ENCODE measurements at regions not wholly inside any gene's neighbourhood (a gene's known extent, or its start where the extent isn't known, plus 50 kb on each side); places are given as distances from the start of the nearest gene placed in this dataset.

DNA sequence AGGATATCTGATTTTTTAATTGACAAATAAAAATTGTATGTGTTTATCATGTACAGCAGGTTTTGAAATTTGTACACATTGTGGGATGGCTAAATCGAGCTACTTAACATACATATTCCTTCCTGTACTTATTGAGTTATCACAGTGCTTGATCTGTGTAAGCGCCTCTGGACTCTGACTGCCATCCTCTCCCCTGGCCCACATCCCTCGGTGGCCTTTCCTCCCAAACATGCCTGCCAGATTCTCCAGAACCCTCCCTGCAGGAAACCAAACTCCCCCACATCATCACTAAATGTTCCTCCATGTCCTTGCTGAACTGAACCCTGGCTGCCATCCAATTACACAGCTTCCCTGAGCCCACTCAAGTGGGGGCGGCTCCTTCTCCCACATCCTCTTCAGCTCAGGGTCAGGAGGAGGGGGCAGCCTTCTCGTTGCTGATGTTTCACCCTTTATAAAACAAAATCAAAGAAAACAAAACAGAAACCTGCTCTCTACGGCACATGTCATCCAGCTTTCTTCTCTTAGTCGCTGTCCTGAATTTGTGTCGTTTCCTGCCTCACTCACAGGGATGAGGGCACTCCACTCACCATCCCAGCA, 97.1 kb upstream of the SPATA13 start:
- H3K27ac ChIP-seq = peak overlapping the region; percentile 21
- H3K4me1 ChIP-seq = peaks cover 3% of the 10 kb centered on the region
- H3K4me3 ChIP-seq = no peak overlapping the region
- H3K27me3 ChIP-seq = no peaks in the 10 kb centered on the region
- intact Hi-C loops (cut with DNase I) = no loop called here
- ATAC-seq (peak; percentile 55), DNase-seq (no peak)
- H3K9me3 ChIP-seq = no peaks in the 10 kb centered on the region
- no peaks in the 10 kb centered on the region for H3K36me3 ChIP-seq
- TF ChIP-seq, protein P1, sequence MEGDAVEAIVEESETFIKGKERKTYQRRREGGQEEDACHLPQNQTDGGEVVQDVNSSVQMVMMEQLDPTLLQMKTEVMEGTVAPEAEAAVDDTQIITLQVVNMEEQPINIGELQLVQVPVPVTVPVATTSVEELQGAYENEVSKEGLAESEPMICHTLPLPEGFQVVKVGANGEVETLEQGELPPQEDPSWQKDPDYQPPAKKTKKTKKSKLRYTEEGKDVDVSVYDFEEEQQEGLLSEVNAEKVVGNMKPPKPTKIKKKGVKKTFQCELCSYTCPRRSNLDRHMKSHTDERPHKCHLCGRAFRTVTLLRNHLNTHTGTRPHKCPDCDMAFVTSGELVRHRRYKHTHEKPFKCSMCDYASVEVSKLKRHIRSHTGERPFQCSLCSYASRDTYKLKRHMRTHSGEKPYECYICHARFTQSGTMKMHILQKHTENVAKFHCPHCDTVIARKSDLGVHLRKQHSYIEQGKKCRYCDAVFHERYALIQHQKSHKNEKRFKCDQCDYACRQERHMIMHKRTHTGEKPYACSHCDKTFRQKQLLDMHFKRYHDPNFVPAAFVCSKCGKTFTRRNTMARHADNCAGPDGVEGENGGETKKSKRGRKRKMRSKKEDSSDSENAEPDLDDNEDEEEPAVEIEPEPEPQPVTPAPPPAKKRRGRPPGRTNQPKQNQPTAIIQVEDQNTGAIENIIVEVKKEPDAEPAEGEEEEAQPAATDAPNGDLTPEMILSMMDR (IDR thresholded peaks at IDR 0.05) = no peak

DNA sequence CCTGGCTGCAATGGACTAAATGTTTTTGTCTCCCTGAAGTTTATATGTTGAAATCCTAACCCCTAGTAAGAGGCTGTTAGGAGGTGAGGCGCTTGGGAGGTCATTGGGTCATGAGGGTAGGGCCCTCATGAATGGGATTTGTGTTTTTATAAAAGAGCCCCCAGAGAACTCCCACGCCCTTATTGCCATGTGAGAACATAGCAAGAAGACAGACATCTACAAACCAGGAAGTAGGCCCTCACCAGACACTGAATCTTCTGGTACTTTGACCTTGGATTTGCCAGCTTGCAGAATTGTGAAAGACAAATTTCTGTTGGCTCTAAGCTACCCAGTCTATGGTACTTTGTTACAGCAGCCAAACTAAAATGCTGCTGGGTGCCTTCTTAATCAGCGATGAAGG, 96.1 kb upstream of the SPATA13 start:
- Histone ChIP-seq H3K4me1 (peaks cover 3% of the 10 kb centered on the region), H3K36me3 (no peaks in the 10 kb centered on the region), H3K9me3 (no peaks in the 10 kb centered on the region), H3K4me3 (no peak overlapping the region), H3K27me3 (no peaks in the 10 kb centered on the region), H3K27ac (no peak overlapping the region)
- ATAC-seq (no peak), DNase-seq (no peak)
- intact Hi-C loops (cut with DNase I) = no loop called here
- TF ChIP-seq, protein P1 (IDR thresholded peaks at IDR 0.05) = no peak

DNA sequence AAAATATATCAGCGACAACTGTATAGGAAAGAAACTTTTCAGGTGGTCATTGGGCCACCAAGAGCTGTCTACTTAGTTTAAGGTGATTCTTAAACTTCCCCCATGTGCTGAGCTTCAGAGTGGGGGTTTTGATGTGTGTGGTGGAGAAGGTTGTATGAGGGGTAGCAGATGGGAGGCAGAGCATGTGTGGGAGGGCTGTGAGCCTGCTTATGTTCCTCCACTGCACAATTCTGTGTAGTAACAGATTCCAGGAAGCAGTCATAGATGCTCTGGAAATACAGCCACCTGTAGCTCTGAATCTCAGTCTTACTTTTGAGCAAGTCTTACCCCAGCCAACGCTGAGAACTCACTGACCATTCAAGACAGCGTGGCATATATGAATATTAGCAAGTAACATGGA, 95.3 kb upstream of the SPATA13 start:
- DNase-seq (no peak), ATAC-seq (no peak)
- Histone ChIP-seq H3K4me3 (no peak overlapping the region), H3K36me3 (no peaks in the 10 kb centered on the region), H3K9me3 (no peaks in the 10 kb centered on the region), H3K27me3 (no peaks in the 10 kb centered on the region), H3K27ac (no peak overlapping the region), H3K4me1 (peaks cover 3% of the 10 kb centered on the region)
- TF ChIP-seq, protein P1 (IDR thresholded peaks at IDR 0.05) = no peak
- intact Hi-C loops (cut with DNase I) = no loop called here

DNA sequence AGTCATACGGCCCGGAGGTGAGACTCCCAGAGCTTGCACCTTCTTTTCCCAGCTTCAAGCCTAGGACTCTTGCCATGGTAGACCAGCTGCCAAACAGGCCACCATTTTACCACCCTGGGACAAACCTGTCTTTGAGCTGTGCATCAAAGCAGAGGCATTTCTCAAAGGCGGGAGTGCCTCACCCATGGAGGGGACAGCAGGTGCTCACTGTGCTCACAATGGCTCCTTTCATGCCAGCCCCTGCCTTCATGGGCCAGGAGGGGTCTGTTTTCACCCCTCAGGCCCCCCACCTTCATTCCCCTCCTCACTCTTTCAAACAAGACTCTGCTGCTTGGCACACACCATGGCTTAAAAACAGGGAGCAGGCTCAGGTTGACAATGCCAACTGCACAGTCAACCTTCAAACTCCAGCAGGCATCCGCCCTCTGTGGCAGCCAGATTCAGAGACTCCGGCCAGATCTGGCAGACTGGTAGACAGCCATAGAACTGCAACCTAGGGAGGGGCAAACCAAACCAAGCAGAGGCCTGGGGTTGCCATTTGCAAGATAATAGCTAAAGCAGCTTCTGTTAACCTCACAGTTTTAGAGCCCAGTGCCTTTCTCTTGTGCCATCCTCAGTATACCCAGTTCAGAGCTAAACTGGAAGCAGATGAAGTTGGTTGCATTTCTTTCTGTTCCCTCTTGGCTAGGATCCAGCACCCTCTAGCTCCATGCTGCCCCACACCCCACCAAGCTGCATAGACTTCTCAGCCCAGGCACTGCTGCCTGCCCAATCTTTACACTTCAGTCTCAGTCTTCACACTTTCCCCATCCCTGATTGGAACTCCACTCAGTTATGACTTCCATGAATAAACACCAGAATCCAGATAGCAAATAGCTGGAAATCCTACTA, 93.9 kb upstream of the SPATA13 start:
- Histone ChIP-seq H3K4me3 (no peak overlapping the region), H3K27ac (no peak overlapping the region), H3K27me3 (no peaks in the 10 kb centered on the region), H3K4me1 (peaks cover 11% of the 10 kb centered on the region), H3K36me3 (no peaks in the 10 kb centered on the region), H3K9me3 (no peaks in the 10 kb centered on the region)
- intact Hi-C loops (cut with DNase I) = no loop called here
- TF ChIP-seq, protein P1 (IDR thresholded peaks at IDR 0.05) = no peak
- no peak for ATAC-seq
- no peak for DNase-seq

DNA sequence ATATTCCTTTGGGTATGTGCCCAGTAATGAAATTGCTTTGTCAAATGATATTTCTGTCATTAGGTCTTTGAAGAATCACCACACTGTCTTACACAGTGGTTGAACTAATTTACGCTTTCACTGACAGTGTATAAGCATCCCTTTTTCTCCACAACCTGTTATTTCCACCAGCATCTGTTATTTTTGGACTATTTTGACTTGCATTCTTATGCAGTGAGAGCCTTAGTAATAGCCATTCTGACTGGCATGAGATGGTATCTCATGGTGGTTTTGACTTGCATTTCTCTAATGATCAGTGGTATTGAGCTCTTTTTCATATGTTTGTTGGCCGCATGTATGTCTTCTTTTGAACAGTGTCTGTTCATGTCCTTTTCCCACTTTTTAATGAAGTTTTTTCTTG, 92.0 kb upstream of the SPATA13 start:
- peaks cover 12% of the 10 kb centered on the region for H3K4me1 ChIP-seq
- no peaks in the 10 kb centered on the region for H3K9me3 ChIP-seq
- H3K36me3 ChIP-seq = no peaks in the 10 kb centered on the region
- DNase-seq (no peak), ATAC-seq (no peak)
- H3K27me3 ChIP-seq = no peaks in the 10 kb centered on the region
- no peak overlapping the region for H3K4me3 ChIP-seq
- no peak overlapping the region for H3K27ac ChIP-seq
- TF ChIP-seq, protein P1 (IDR thresholded peaks at IDR 0.05) = no peak
- intact Hi-C loops (cut with DNase I) = no loop called here

Measured in upper lobe of right lung (tissue), 1 donor.